ENCODE measurements at regions not wholly inside any gene's neighbourhood (a gene's known extent, or its start where the extent isn't known, plus 50 kb on each side); places are given as distances from the start of the nearest gene placed in this dataset.

DNA sequence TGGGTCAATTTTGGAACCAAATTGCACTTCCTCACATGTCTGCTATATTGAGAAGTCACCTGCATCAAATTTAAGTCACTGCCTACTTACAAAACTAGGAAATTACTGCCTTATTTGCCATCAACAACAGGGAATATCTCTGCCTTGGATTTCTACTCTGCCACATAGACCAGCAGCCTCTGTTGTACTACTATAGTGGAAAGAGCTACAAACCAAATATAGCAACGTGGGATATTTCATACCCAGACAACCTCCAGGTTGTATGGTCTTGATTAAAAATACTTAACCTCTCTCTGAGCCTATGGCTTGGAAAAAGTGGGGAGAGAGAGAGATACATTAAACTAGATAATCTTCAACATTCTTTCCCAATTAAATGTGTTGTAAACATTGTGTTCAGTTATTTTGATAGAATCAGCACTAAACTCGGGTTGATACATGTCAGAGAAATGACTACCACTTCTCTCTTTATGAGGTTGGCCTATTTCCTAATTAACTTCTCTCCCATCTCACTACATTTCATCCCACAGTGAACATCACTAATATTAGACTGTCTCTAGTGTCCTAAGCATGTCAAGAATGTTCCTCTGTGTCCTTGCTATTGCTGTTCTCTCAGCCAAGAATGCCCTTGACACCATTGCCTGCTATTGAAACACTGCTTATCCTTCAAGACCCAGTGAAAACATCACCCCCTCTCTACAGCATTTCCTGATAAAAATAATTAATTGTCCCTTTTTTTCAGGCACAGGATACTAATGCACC, 421.2 kb downstream of the IPMK start:
- TF ChIP-seq, protein P1, sequence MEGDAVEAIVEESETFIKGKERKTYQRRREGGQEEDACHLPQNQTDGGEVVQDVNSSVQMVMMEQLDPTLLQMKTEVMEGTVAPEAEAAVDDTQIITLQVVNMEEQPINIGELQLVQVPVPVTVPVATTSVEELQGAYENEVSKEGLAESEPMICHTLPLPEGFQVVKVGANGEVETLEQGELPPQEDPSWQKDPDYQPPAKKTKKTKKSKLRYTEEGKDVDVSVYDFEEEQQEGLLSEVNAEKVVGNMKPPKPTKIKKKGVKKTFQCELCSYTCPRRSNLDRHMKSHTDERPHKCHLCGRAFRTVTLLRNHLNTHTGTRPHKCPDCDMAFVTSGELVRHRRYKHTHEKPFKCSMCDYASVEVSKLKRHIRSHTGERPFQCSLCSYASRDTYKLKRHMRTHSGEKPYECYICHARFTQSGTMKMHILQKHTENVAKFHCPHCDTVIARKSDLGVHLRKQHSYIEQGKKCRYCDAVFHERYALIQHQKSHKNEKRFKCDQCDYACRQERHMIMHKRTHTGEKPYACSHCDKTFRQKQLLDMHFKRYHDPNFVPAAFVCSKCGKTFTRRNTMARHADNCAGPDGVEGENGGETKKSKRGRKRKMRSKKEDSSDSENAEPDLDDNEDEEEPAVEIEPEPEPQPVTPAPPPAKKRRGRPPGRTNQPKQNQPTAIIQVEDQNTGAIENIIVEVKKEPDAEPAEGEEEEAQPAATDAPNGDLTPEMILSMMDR (conservative IDR thresholded peaks at IDR 0.05; ENCODE audit: low read depth, low read length) = no peak

GRCh38 chr10:57844387-57844998, 423.2 kb downstream of the IPMK start:
- no peak for DNase-seq (ENCODE audit: low read depth)
- TF ChIP-seq, protein P1 (conservative IDR thresholded peaks at IDR 0.05; ENCODE audit: low read depth, low read length) = no peak
- no peak overlapping the region for H3K4me3 ChIP-seq (ENCODE audit: low read depth, low read length)

More for the DNA sequence above, 421.2 kb downstream of the IPMK start:
- no peak overlapping the region for H3K4me3 ChIP-seq (ENCODE audit: low read depth, low read length)
- DNase-seq (ENCODE audit: low read depth) = peak; percentile 13

GRCh38 chr10:57830877-57831560, 436.7 kb downstream of the IPMK start:
- DNase-seq (ENCODE audit: low read depth) = no peak
- H3K4me3 ChIP-seq (ENCODE audit: low read depth, low read length) = no peak overlapping the region
- TF ChIP-seq, protein P1 (conservative IDR thresholded peaks at IDR 0.05; ENCODE audit: low read depth, low read length) = no peak

DNA sequence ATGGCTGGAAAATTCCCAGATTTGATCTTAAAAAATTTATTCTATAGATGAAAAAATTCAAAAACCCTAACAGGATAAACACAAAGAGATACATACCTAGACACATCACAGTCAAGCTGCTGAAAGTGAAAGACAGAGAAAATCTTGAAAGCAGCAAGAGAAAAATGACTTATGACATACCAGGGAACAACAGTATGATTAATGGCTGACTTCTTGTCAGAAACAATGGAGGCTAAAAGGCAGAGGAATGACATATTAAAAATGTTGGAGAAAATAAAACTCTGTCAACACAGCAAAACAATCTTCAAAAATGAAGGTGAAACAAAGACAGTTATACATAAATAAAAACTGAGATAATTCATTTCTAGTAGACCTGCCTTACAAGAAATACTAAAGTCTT, 442.7 kb downstream of the IPMK start:
- TF ChIP-seq, protein P1 (conservative IDR thresholded peaks at IDR 0.05; ENCODE audit: low read depth, low read length) = no peak
- H3K4me3 ChIP-seq (ENCODE audit: low read depth, low read length) = no peak overlapping the region
- DNase-seq (ENCODE audit: low read depth) = no peak

DNA sequence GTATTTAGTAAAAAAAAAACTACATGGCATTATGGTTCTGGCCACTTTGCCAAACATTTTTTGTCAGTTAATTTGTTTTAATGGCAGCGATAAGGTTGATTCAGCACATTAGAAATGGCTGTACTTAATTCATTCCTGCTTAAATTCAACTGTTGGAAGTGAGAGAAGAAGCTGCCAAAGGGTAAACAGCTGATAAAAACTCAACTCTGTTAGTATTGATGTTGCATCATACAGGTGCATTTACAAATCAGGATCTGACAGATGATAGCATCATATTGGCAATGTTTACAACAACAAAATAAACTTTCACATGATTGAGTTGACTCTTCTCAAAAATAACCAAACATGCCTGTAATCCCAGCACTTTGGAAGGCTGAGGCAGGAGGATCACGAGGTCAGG, 444.3 kb downstream of the IPMK start:
- DNase-seq (ENCODE audit: low read depth) = no peak
- TF ChIP-seq, protein P1 (conservative IDR thresholded peaks at IDR 0.05; ENCODE audit: low read depth, low read length) = no peak
- no peak overlapping the region for H3K4me3 ChIP-seq (ENCODE audit: low read depth, low read length)

DNA sequence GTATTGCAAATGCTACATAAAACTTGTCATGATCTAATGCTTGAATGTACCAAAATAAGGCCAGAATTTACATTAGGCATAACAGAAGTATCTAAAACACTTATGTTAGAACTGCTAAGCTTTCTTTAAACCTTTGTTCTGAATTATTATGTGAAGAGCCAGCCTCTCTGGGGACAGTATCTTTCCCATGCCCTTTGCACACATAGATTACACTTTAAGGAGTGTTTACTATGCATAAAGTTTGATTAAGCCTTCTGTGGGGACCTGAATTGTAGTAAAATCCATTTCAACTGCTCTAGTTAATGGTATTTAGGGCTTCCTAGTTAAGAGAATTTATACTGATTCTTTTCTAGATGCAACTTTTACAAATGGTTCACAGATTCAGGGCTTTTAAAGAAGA, 444.7 kb downstream of the IPMK start:
- TF ChIP-seq, protein P1 (conservative IDR thresholded peaks at IDR 0.05; ENCODE audit: low read depth, low read length) = no peak
- no peak overlapping the region for H3K4me3 ChIP-seq (ENCODE audit: low read depth, low read length)
- no peak for DNase-seq (ENCODE audit: low read depth)

Data from choroid plexus epithelial cell (primary cell).